Neuron (in vitro differentiated cells): ENCODE measurements at regions not wholly inside any gene's neighbourhood (a gene's known extent, or its start where the extent isn't known, plus 50 kb on each side); places are given as distances from the start of the nearest gene placed in this dataset.

ENCODE experiments used
- H2AFZ ChIP-seq: one replicate; pipeline ENCODE4 v1.6.1; 2013; ENCODE audit warnings: low read depth, mild to moderate bottlenecking, inconsistent platforms, low read length, moderate library complexity
- H3K27me3 ChIP-seq: one replicate; pipeline ENCODE4 v1.6.1; 2013; ENCODE audit warnings: low read length; ENCODE audit not compliant: insufficient read depth
- H3K36me3 ChIP-seq: one replicate; pipeline ENCODE4 v1.6.1; 2013; ENCODE audit warnings: low read length; ENCODE audit not compliant: insufficient read depth
- H3K4me1 ChIP-seq: one replicate; pipeline ENCODE4 v1.6.1; 2013; ENCODE audit warnings: low read length; ENCODE audit not compliant: insufficient read depth
- H3K4me3 ChIP-seq: 2 replicates; pipeline ENCODE4 v1.5.1; 2013; ENCODE audit warnings: mild to moderate bottlenecking, low read length, moderate library complexity
- H3K9me3 ChIP-seq: one replicate; pipeline ENCODE4 v1.6.1; 2013; ENCODE audit warnings: low read length

GRCh38 chr5:17398431-17398830 is 99.6 kb upstream of the TAF11L2 start:
- peaks cover 18% of the 10 kb centered on the region for H3K4me1 ChIP-seq
- no peaks in the 10 kb centered on the region for H3K9me3 ChIP-seq
- H2AFZ ChIP-seq = no peak overlapping the region
- H3K36me3 ChIP-seq = no peaks in the 10 kb centered on the region
- peaks cover 8% of the 10 kb centered on the region for H3K27me3 ChIP-seq
- H3K4me3 ChIP-seq = no peak overlapping the region

DNA sequence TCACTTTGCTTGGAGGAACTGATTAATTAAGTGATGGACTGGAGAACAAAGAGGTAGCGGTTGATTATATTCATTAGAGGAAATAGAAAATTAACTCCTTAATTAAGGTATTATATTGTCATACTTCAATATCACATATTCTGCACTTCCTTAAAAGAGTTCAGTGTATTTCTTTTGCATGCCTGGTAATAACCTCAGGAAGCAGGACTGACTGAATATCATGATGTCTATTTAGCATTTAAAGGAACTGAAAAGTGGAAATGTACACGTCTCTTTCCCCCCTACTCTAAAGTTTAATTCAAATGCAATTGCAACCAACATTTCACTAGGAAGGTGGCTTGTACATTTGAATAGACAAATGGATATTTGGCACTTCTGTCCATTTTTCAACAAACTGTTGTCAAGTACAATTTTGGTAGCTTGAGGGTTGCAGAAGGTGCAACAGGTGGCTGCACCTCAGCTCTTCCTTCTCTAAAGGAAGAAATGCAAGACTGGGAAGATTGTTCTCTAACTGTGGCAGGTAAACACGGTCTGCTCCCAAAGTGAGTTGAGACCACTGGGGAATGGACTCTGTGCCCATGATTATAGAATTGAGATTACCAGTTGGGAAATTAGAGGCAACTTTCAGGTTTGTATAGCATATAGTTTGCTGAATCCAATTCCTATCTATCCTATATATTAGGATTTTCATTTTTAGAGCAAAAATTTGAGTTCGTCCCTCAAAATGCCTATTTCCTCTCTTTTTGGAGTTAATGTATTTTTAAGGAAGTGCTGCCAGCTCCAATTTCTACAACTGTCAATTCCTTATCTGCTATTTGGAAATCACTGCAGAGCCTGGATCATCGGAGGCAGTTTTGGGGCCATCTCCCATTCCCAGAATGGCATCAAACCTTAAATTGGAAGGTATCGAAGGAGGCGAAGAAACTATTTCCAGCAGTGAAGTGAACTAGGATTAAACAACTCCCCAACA is 98.9 kb upstream of the TAF11L2 start:
- H3K4me1 ChIP-seq = peaks cover 18% of the 10 kb centered on the region
- no peak overlapping the region for H2AFZ ChIP-seq
- no peaks in the 10 kb centered on the region for H3K36me3 ChIP-seq
- H3K27me3 ChIP-seq = peaks cover 8% of the 10 kb centered on the region
- H3K4me3 ChIP-seq = no peak overlapping the region
- no peaks in the 10 kb centered on the region for H3K9me3 ChIP-seq

GRCh38 chr5:17399931-17400330 is 98.1 kb upstream of the TAF11L2 start:
- Histone ChIP-seq H3K9me3 (no peaks in the 10 kb centered on the region), H3K4me1 (peaks cover 18% of the 10 kb centered on the region), H3K4me3 (no peak overlapping the region), H3K27me3 (peaks cover 8% of the 10 kb centered on the region), H3K36me3 (no peaks in the 10 kb centered on the region), H2AFZ (no peak overlapping the region)

DNA sequence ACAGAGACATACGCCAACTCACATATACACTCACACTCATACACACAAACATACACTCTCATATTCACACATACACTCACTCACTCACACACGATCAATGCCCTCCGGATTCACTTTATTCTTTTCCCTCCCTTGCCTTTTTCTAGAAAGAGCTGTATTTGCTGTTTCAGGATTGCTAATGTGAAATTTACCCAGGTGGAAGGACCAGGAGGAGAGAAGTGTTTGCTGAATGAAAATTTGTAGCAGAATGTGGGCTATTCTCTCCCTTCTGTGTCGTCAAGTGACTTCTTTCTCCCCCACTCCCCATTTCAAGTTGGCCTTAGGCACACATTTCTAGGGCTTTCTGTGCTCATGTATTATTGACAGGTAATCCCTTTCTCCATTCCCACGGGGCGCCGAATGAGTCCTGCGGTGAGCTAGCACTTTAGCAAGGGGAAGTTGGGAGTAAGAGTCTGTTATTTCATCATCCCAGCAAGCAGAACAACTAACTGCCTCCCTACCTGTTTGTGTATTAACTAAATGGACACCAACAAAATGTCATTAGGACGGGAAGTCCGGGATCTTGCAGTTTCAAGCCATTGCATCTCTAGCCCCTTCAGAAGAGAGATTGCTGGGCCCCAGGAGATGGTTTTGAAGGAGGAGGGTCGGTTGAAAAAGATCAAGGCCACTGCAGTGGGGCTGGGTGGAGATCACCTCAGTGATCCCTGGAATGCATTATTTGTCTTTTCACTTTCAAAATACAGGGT is 97.1 kb upstream of the TAF11L2 start:
- H3K4me1 ChIP-seq = peaks cover 18% of the 10 kb centered on the region
- no peak overlapping the region for H2AFZ ChIP-seq
- H3K27me3 ChIP-seq = peaks cover 8% of the 10 kb centered on the region
- no peaks in the 10 kb centered on the region for H3K36me3 ChIP-seq
- no peak overlapping the region for H3K4me3 ChIP-seq
- H3K9me3 ChIP-seq = no peaks in the 10 kb centered on the region

DNA sequence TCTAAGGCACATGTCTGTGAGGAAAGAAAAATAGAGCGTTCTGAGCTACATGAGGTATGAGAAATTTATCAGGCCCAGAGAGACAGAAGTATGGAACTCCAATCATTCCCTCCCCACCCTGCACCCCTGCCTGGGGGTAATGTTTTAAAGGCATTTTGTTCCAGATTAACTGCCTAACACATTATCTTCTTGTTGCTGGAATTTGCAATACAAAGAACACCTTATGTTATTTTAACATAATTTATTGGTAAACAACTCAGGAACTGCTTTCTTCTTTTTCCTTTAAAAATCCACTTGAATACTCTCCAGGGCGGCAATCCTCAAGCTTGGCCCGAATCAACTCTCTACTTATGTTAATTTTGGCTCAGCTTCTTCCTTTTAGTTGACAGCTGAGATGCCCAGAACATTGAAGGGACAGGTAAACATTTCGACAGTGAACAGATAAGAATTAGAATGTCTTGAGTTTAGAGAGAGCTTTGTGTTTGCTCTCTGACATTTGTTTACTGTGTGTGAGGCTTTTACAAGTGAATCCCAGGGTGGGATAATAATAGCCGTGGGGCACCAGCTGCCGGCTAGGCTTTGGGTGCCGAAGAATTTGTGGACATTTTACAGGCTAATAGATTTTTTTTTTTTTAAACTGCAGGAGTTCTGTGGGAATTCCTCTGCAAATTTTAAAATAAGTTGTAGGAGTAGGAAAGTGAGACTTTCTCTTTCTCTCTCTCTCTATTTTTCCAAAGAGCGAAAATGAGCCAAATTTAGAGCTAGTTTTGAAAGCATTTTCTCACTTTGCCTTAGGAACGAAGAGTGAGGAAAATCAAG is 96.4 kb upstream of the TAF11L2 start:
- Histone ChIP-seq H2AFZ (no peak overlapping the region), H3K4me3 (no peak overlapping the region), H3K27me3 (peaks cover 8% of the 10 kb centered on the region), H3K36me3 (no peaks in the 10 kb centered on the region), H3K4me1 (peaks cover 18% of the 10 kb centered on the region), H3K9me3 (no peaks in the 10 kb centered on the region)

GRCh38 chr5:17402289-17403121 is 95.5 kb upstream of the TAF11L2 start:
- no peak overlapping the region for H3K4me3 ChIP-seq
- H2AFZ ChIP-seq = no peak overlapping the region
- peaks cover 8% of the 10 kb centered on the region for H3K27me3 ChIP-seq
- no peaks in the 10 kb centered on the region for H3K9me3 ChIP-seq
- H3K4me1 ChIP-seq = peaks cover 18% of the 10 kb centered on the region
- H3K36me3 ChIP-seq = no peaks in the 10 kb centered on the region

DNA sequence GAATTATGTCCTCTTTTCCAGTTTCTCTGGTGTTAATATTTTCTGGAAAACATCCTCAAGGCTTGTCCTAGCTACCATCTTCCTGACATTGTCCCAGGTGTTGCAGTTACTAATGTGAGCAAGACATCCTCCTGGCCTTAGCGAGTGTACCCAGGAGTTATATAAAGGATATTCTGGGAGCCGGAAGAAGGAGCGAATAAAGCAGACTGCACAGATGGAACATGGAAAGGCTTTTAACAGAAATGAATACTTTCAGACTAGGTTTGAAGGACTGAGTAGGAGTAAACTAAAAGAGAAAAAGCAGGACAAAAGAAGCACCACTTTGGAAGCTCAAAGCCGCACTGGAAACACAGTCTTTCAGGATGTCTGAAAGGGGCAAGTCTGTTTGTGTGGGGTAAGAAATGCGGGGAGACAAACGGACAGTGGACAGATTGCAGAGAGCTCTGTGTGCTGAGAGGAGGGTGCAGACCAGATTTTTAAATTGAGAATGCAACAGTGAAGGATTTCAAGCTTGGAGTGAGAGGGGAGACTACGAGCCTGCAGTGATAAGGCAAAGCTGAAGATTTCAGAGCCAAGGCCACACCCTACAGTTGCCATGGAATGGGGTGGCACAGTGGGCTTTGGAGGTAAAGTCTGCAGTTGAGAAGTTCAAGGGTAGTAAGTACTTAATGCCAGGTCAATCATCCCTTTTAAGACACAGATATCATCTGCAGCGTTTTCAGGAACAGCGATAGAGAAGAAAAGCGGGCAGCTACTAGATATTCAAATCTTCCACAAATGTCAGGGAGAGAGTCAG is 94.1 kb upstream of the TAF11L2 start:
- H3K27me3 ChIP-seq = peaks cover 8% of the 10 kb centered on the region
- H3K4me3 ChIP-seq = no peak overlapping the region
- no peak overlapping the region for H2AFZ ChIP-seq
- no peaks in the 10 kb centered on the region for H3K9me3 ChIP-seq
- H3K4me1 ChIP-seq = peaks cover 18% of the 10 kb centered on the region
- no peaks in the 10 kb centered on the region for H3K36me3 ChIP-seq

DNA sequence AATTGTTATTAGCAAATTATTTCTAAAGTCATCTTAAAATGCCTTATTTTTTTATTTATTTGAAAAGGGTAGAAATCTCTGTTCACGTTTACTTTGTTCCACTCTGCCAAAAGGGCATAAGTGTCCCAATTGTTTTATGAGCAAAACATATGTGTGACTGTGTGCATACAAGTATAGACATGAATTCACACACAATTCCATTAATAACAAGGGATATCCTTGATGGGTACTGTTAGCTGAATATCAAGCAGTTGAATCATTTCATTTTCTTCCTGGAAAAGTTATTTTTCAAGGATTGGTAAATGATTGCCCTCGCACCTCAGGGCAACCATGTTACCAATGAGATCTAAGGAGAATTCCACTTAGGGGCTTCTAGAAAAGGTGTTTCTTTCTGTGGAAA is 92.1 kb upstream of the TAF11L2 start:
- Histone ChIP-seq H3K36me3 (no peaks in the 10 kb centered on the region), H3K9me3 (no peaks in the 10 kb centered on the region), H3K27me3 (peaks cover 5% of the 10 kb centered on the region), H3K4me3 (no peak overlapping the region), H2AFZ (no peak overlapping the region), H3K4me1 (peaks cover 17% of the 10 kb centered on the region)

DNA sequence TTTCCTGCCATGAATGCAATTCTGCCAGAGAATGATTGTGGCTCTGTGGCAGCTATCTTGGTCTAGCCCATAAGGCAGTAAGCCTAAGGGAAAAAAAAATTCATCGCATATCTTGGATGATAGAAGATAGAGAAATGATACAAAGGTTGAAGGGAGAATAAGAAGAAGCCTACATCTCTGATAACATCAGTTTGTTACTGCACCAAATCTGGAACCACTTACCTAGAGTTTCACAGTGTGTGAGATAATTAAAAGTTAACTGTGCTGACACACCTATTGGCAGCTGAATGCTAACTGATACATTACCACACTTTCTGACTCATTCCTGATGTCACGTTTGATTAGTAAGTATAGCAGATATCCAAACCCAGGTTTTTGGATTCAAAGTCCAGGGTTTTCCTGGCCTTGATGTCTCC is 91.6 kb upstream of the TAF11L2 start:
- Histone ChIP-seq H3K36me3 (no peaks in the 10 kb centered on the region), H3K9me3 (no peaks in the 10 kb centered on the region), H3K4me3 (no peak overlapping the region), H3K27me3 (peaks cover under 1% of the 10 kb centered on the region), H2AFZ (no peak overlapping the region), H3K4me1 (peaks cover 13% of the 10 kb centered on the region)

DNA sequence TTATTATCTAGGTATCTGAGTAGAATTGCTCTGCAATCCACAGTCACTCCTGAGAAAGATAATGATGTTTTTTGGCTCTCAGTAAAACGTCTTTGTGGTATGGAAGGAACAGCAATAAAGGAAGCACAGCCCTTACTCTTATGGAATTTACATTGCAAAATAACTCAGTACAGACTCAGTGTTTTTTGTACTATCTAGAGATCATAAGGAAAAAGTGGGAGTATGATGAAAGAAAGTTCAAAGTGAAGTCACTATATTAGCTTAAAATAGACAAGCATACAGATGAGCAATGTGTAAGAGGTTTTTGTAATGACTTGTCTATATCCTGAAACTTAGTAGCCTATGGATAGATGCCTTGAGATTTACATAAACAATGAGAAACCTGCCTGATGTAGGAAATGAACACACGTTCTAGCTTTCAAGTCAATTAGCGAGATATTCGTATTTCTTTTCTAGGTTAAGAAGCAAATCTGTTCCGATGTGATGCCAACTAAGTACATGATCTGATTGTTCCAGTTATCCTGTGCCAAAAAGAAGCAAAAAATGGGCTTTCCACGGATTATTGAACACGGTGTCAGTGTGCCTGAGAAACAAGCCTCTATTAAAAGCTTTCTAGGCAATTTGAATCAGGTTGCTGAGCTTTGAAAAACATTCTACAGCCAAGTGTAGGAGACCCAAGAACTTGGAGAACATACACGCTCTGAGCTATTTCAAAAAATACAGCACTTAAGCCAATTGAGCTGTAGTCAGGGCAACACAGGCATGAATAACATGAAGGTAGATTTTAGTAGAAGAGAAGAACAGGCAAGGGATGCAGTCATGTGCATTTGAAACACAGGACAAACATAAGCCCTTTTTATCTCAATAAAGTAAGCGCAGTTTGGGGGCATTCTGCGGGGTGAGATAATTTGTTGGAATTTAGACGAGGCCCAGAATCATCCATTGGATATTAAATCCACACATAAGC is 86.3 kb upstream of the TAF11L2 start:
- H3K27me3 ChIP-seq = no peaks in the 10 kb centered on the region
- no peak overlapping the region for H2AFZ ChIP-seq
- peaks cover 10% of the 10 kb centered on the region for H3K4me1 ChIP-seq
- H3K36me3 ChIP-seq = no peaks in the 10 kb centered on the region
- H3K9me3 ChIP-seq = no peaks in the 10 kb centered on the region
- no peak overlapping the region for H3K4me3 ChIP-seq
